Testis (tissue), 2 donors: ENCODE measurements at regions not wholly inside any gene's neighbourhood (a gene's known extent, or its start where the extent isn't known, plus 50 kb on each side); places are given as distances from the start of the nearest gene placed in this dataset.

Experiments
- DNase-seq: peaks from one replicate; pipeline ENCODE4 v3.0.0-alpha.2; 2019
- H3K27ac ChIP-seq, 2 donors: fragments of 200-600 bp; sonication (generic); one replicate each; pipeline ENCODE4 v1.5.1; 2019
- H3K27me3 ChIP-seq: fragments of 200-600 bp; sonication (generic); one replicate; pipeline ENCODE4 v1.5.1; 2019
- H3K36me3 ChIP-seq: fragments of 200-600 bp; sonication (generic); one replicate; pipeline ENCODE4 v1.5.1; 2017; ENCODE audit warnings: low read depth; ENCODE audit errors: missing control alignments
- H3K4me1 ChIP-seq: fragments of 200-600 bp; sonication (generic); one replicate; pipeline ENCODE4 v1.5.1; 2019
- H3K4me3 ChIP-seq, 2 donors: fragments of 200-600 bp; sonication (generic); one replicate each; pipeline ENCODE4 v1.5.1; 2017 to 2019
- H3K9me3 ChIP-seq: fragments of 200-600 bp; sonication (generic); one replicate; pipeline ENCODE4 v1.5.1; 2017
- POLR2A ChIP-seq: fragments of 450-650 bp; IDR thresholded peaks from one replicate; pipeline ENCODE4 v1.6.1; 2017; ENCODE audit warnings: antibody characterized with exemption, mild to moderate bottlenecking, moderate library complexity
- WGBS, 2 donors: methylation state at CpG; one replicate each; pipeline ENCODE4 v1.1.5; 2018; 5-methylcytosine and 5-hydroxymethylcytosine counted together
- intact Hi-C: fragments of 100-400 bp; cut with DNase I; formaldehyde crosslinking; loops from one replicate; pipeline ENCODE4 v1.15.1; 2023; ENCODE audit warnings: low total_unique reads
- TF ChIP-seq, protein P1 (sequence below), 3 experiments: fragments of 450-650 bp in 2 of 3; fragments of 200-600 bp in 1 of 3; sonication (generic) in 1 of 3; IDR thresholded peaks; one replicate each; pipeline ENCODE4 v1.5.1; 2016 to 2019; ENCODE audit warnings: antibody characterized with exemption in 3 of 3, mild to moderate bottlenecking in 2 of 3, moderate library complexity in 1 of 3

DNA sequence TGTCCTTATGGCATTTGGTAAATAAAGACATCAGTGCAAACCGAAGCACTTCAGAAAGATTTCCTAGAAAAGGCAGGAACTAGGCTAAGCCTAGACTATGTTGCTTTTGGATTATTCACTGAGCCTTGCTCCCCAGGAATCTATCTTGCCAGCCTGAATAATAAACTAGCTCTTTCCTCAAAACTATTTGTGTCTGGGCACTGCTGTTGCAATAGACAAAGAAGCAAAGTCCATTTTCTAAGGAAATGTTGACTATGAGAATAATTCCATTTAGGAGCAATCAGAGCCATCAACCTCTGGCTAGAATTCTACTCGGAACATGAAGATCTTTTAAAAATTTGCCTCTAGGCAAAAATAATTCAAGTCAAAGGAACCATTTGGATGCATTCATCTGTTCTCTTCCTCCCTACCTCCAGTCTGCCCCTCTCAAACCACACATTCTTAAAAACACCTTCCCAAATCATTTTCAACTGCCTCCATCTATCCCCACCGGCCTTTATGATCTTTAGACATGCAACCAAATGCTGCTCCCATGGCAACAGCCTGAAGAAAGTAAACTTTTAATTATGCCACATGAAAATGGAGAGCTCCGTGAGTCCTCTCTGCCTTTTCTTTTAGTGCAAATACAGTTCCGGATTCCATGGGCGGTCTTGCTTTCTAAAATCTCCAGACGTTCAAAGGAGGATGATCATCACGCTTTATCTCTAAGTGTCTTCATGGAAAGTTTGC is 61.5 kb upstream of the FZD10 start:
- no peak overlapping the region for H3K4me3 ChIP-seq
- H3K36me3 ChIP-seq: no peaks in the 10 kb centered on the region
- TF ChIP-seq POLR2A: no peak
- TF ChIP-seq, protein P1, sequence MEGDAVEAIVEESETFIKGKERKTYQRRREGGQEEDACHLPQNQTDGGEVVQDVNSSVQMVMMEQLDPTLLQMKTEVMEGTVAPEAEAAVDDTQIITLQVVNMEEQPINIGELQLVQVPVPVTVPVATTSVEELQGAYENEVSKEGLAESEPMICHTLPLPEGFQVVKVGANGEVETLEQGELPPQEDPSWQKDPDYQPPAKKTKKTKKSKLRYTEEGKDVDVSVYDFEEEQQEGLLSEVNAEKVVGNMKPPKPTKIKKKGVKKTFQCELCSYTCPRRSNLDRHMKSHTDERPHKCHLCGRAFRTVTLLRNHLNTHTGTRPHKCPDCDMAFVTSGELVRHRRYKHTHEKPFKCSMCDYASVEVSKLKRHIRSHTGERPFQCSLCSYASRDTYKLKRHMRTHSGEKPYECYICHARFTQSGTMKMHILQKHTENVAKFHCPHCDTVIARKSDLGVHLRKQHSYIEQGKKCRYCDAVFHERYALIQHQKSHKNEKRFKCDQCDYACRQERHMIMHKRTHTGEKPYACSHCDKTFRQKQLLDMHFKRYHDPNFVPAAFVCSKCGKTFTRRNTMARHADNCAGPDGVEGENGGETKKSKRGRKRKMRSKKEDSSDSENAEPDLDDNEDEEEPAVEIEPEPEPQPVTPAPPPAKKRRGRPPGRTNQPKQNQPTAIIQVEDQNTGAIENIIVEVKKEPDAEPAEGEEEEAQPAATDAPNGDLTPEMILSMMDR (IDR thresholded peaks at IDR 0.05): no peak
- H3K9me3 ChIP-seq: no peaks in the 10 kb centered on the region
- intact Hi-C loops: no loop called here
- H3K27ac ChIP-seq: no peak overlapping the region
- no peak for DNase-seq
- no peaks in the 10 kb centered on the region for H3K27me3 ChIP-seq
- 62 to 66% methylated on average over 8 of the region's 8 CpGs for WGBS, 2 donors
- peaks cover 5% of the 10 kb centered on the region for H3K4me1 ChIP-seq

DNA sequence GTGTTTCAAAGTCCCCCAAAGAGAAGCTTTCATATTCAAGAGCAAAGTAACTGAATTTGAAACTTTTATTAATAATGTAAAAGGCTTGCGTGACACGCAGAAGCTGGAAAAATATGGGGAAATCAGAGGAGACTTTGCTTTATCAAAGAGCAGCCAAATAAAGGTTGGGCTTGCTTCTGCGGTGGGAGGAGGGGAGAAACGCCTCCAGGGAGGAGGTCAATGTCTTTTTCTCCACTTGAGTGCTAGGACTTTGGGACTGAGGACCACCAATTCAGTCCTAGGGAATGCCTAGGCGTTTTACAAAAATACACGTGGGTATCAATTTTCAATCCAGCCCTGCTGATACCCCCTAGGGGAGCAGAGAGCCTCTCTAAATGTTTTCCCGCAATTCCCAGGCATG is 60.9 kb upstream of the FZD10 start:
- Histone ChIP-seq H3K4me1 (peaks cover 5% of the 10 kb centered on the region), H3K27me3 (no peaks in the 10 kb centered on the region), H3K36me3 (no peaks in the 10 kb centered on the region), H3K27ac (no peak overlapping the region), H3K4me3 (no peak overlapping the region), H3K9me3 (no peaks in the 10 kb centered on the region)
- intact Hi-C loops: no loop called here
- no peak for DNase-seq
- TF ChIP-seq POLR2A: no peak
- TF ChIP-seq, protein P1 (IDR thresholded peaks at IDR 0.05): no peak
- 41 to 60% methylated on average over 7 of the region's 7 CpGs for WGBS, 2 donors

DNA sequence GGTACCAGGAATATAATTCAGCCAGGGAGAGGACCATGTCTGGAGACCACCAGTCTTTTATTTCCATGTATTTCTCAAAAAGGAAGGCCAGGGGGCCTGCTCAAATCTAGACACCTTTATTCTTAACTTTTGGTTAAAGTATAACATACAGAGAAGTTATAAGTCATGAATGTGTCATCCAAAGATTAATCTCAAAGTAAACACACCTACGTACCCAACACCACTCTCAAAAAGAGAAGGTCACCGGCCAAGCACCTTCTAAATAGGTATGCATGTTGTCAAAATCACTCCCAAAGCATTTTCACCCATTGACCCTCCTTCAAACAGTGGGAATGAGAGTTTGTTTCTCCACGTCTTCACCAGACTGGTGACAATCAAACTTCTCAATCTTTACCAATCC is 60.0 kb upstream of the FZD10 start:
- TF ChIP-seq, protein P1 (IDR thresholded peaks at IDR 0.05): no peak
- no peak for TF ChIP-seq POLR2A
- Histone ChIP-seq H3K27ac (no peak overlapping the region), H3K36me3 (no peaks in the 10 kb centered on the region), H3K9me3 (no peaks in the 10 kb centered on the region), H3K27me3 (no peaks in the 10 kb centered on the region), H3K4me3 (no peak overlapping the region), H3K4me1 (peaks cover 5% of the 10 kb centered on the region)
- DNase-seq: no peak
- 85 to 88% methylated on average over 3 of the region's 3 CpGs for WGBS, 2 donors
- intact Hi-C loops: no loop called here

DNA sequence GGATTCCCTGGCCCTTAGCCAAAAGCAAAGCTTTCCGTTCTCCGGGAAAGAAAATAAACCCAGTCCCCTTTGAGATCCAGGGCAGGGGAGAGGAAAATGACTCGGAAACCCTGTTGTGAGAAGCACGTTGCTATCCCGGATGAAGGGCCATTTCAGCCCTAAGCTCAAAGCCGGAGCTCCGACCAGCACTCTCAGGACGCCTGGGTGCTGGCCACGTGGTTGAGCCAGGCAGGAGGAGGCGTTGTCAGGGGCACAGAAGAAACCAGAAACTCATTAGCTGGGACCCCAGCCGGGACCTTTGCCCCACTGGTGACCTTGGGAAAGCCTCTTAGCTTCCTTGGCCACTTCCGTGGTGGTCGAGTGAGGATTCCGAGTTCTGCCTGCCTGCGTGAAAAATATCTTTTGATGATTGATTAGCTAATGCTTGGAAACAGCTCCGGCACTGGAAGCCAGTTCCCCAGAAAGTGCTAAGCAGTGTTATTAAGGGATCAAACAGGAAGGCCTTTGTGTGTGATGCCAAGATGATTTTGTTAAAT is 57.6 kb upstream of the FZD10 start:
- DNase-seq: peak; percentile 26
- H3K4me1 ChIP-seq: peaks cover 5% of the 10 kb centered on the region
- no peak for TF ChIP-seq POLR2A
- TF ChIP-seq, protein P1 (IDR thresholded peaks at IDR 0.05): no peak
- H3K27ac ChIP-seq: no peak overlapping the region
- intact Hi-C loops: no loop called here
- no peaks in the 10 kb centered on the region for H3K9me3 ChIP-seq
- H3K4me3 ChIP-seq: peak overlapping the region in 1 of 2 donors; percentile 7
- WGBS, 2 donors: 1 to 2% methylated on average over 16 of the region's 16 CpGs
- H3K36me3 ChIP-seq: no peaks in the 10 kb centered on the region
- no peaks in the 10 kb centered on the region for H3K27me3 ChIP-seq
